MCF 10A (cell line): ENCODE measurements at regions not wholly inside any gene's neighbourhood (a gene's known extent, or its start where the extent isn't known, plus 50 kb on each side); places are given as distances from the start of the nearest gene placed in this dataset.
"Not testable (repeated sequence)": the region's sequence is repeated elsewhere in the genome, so short reads cannot be mapped to it uniquely, and the experiment has no call there.

Experiments used
- BruUV-seq: library from RNA; stranded (reverse); fragments of 400-500 nt; replicated peaks from 2 replicates; lab custom pipeline; 2021; lab: Mats Ljungman, UMichigan
- CTCF ChIA-PET: fragments of 300-600 bp; sonication (Branson Sonifier 250); formaldehyde crosslinking; extraction: SDS; loops from one replicate; lab custom pipeline; 2021; ENCODE audit warnings: antibody characterized with exemption, inconsistent platforms; lab: Yijun Ruan, JAX
- POLR2A ChIA-PET: fragments of 300-600, 350-650 bp; sonication (Branson Sonifier 250); formaldehyde crosslinking; extraction: SDS; loops from one replicate; lab custom pipeline; 2020; ENCODE audit warnings: antibody characterized with exemption, inconsistent platforms; lab: Yijun Ruan, JAX
- DNase-seq: peaks from one replicate; pipeline ENCODE4 v3.0.0-alpha.2; 2018; ENCODE audit not compliant: unreplicated experiment
- H3K27ac Mint-ChIP-seq: one replicate; pipeline ENCODE4 v1.8.0; 2022; ENCODE audit warnings: mild to moderate bottlenecking, low read depth, mixed read lengths; ENCODE audit not compliant: unreplicated experiment
- H3K27me3 Mint-ChIP-seq: one replicate; pipeline ENCODE4 v1.8.0; 2022; ENCODE audit warnings: mixed read lengths; ENCODE audit not compliant: insufficient read depth, unreplicated experiment
- H3K36me3 Mint-ChIP-seq: one replicate; pipeline ENCODE4 v1.8.0; 2022; ENCODE audit warnings: mild to moderate bottlenecking, moderate library complexity, mixed read lengths; ENCODE audit not compliant: insufficient read depth, unreplicated experiment
- H3K4me1 Mint-ChIP-seq: one replicate; pipeline ENCODE4 v1.8.0; 2022; ENCODE audit warnings: mixed read lengths; ENCODE audit not compliant: insufficient read depth, unreplicated experiment
- H3K4me3 Mint-ChIP-seq: one replicate; pipeline ENCODE4 v1.8.0; 2022; ENCODE audit warnings: mild to moderate bottlenecking, moderate library complexity, mixed read lengths; ENCODE audit not compliant: unreplicated experiment
- H3K9me3 Mint-ChIP-seq: one replicate; pipeline ENCODE4 v1.8.0; 2022; ENCODE audit warnings: mixed read lengths; ENCODE audit not compliant: unreplicated experiment
- intact Hi-C: fragments of 100-400 bp; cut with micrococcal nuclease; formaldehyde crosslinking; loops from 2 replicates; pipeline ENCODE4 v1.14.1; 2022
- TF ChIP-seq, protein P1 (sequence below): fragments of 200-600 bp; IDR thresholded peaks from one replicate; pipeline ENCODE4 v1.8.0; 2022; ENCODE audit warnings: antibody characterized with exemption, mild to moderate bottlenecking; ENCODE audit not compliant: unreplicated experiment

- no TSS peak for BruUV-seq
- Mint-ChIP-seq H3K9me3 (no peaks in the 10 kb centered on the region), H3K27me3 (no peaks in the 10 kb centered on the region), H3K36me3 (no peaks in the 10 kb centered on the region), H3K27ac (no peak overlapping the region), H3K4me1 (peaks cover 3% of the 10 kb centered on the region), H3K4me3 (no peak overlapping the region)
- CTCF ChIA-PET = no interaction called here
- no peak for DNase-seq
- TF ChIP-seq, protein P1, sequence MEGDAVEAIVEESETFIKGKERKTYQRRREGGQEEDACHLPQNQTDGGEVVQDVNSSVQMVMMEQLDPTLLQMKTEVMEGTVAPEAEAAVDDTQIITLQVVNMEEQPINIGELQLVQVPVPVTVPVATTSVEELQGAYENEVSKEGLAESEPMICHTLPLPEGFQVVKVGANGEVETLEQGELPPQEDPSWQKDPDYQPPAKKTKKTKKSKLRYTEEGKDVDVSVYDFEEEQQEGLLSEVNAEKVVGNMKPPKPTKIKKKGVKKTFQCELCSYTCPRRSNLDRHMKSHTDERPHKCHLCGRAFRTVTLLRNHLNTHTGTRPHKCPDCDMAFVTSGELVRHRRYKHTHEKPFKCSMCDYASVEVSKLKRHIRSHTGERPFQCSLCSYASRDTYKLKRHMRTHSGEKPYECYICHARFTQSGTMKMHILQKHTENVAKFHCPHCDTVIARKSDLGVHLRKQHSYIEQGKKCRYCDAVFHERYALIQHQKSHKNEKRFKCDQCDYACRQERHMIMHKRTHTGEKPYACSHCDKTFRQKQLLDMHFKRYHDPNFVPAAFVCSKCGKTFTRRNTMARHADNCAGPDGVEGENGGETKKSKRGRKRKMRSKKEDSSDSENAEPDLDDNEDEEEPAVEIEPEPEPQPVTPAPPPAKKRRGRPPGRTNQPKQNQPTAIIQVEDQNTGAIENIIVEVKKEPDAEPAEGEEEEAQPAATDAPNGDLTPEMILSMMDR = no peak
- intact Hi-C loops = no loop called here
- POLR2A ChIA-PET = interaction anchor here (1.1 kb wide), 1 partner anchor 51 kb away, joined by 3 read pairs; no protein-coding TSS in a partner anchor
Observed at GRCh38 chr1:187848321-187848720, 1019.6 kb downstream of the PLA2G4A start.

GRCh38 chr1:187850146-187850545, 1021.4 kb downstream of the PLA2G4A start:
- H3K9me3 Mint-ChIP-seq, H3K36me3 Mint-ChIP-seq, H3K27me3 Mint-ChIP-seq, intact Hi-C loops, H3K4me3 Mint-ChIP-seq, POLR2A ChIA-PET, H3K4me1 Mint-ChIP-seq, H3K27ac Mint-ChIP-seq, DNase-seq, BruUV-seq, CTCF ChIA-PET: not testable (repeated sequence)

GRCh38 chr1:187853505-187853904, 1024.8 kb downstream of the PLA2G4A start:
- Mint-ChIP-seq H3K4me1 (no peaks in the 10 kb centered on the region), H3K27me3 (no peaks in the 10 kb centered on the region), H3K9me3 (no peaks in the 10 kb centered on the region), H3K36me3 (no peaks in the 10 kb centered on the region), H3K4me3 (no peak overlapping the region), H3K27ac (no peak overlapping the region)
- no TSS peak for BruUV-seq
- ChIA-PET POLR2A (interaction anchor here (0.6 kb wide), 1 partner anchor 12 kb away, joined by 3 read pairs; no protein-coding TSS in a partner anchor), CTCF (interaction anchor here (1.1 kb wide), 1 partner anchor 10 kb away, joined by 5 read pairs; no protein-coding TSS in a partner anchor)
- intact Hi-C loops = no loop called here
- TF ChIP-seq, protein P1 = no peak
- no peak for DNase-seq

GRCh38 chr1:187854457-187854856, 1025.7 kb downstream of the PLA2G4A start:
- H3K9me3 Mint-ChIP-seq = no peaks in the 10 kb centered on the region
- intact Hi-C loops = no loop called here
- no peak overlapping the region for H3K27ac Mint-ChIP-seq
- TF ChIP-seq, protein P1 = no peak
- BruUV-seq = no TSS peak
- H3K4me1 Mint-ChIP-seq = no peaks in the 10 kb centered on the region
- no peaks in the 10 kb centered on the region for H3K36me3 Mint-ChIP-seq
- no peak for DNase-seq
- no peaks in the 10 kb centered on the region for H3K27me3 Mint-ChIP-seq
- H3K4me3 Mint-ChIP-seq = no peak overlapping the region
- POLR2A ChIA-PET = interaction anchor here (0.6 kb wide), 1 partner anchor 44 kb away, joined by 3 read pairs; no protein-coding TSS in a partner anchor
- CTCF ChIA-PET = interaction anchor here (0.8 to 1.2 kb wide), 4 partner anchors 9 to 12 kb away, joined by 3 to 5 read pairs (median 5); no protein-coding TSS in a partner anchor
